GM23338 (cell line): ENCODE measurements at regions not wholly inside any gene's neighbourhood (a gene's known extent, or its start where the extent isn't known, plus 50 kb on each side); places are given as distances from the start of the nearest gene placed in this dataset.
"Not testable (repeated sequence)": the region's sequence is repeated elsewhere in the genome, so short reads cannot be mapped to it uniquely, and the experiment has no call there.

ENCODE experiments used
- EZH2 ChIP-seq: fragments of 200-600 bp; sonication (generic); IDR thresholded peaks from one replicate; pipeline ENCODE4 v1.8.0; 2017; ENCODE audit warnings: antibody characterized with exemption, mild to moderate bottlenecking, low read depth; ENCODE audit not compliant: unreplicated experiment
- EZH2phosphoT487 ChIP-seq: fragments of 200-600 bp; sonication (generic); IDR thresholded peaks from one replicate; pipeline ENCODE4 v1.8.1; 2018; ENCODE audit warnings: antibody characterized with exemption; ENCODE audit not compliant: unreplicated experiment
- POLR2AphosphoS5 ChIP-seq: IDR thresholded peaks from 2 replicates; pipeline ENCODE4 v1.6.1; 2016; ENCODE audit warnings: antibody characterized with exemption, low read depth
- TF ChIP-seq, protein P1 (sequence below), 2 experiments: fragments of 200-600 bp in 1 of 2; sonication (generic) in 1 of 2; conservative IDR thresholded peaks; 2 replicates each; pipeline versions ENCODE4 v1.5.1 to v1.6.1; 2016 to 2017; ENCODE audit warnings: antibody characterized with exemption in 2 of 2, low read depth in 2 of 2, mild to moderate bottlenecking in 2 of 2, moderate library complexity in 1 of 2

DNA sequence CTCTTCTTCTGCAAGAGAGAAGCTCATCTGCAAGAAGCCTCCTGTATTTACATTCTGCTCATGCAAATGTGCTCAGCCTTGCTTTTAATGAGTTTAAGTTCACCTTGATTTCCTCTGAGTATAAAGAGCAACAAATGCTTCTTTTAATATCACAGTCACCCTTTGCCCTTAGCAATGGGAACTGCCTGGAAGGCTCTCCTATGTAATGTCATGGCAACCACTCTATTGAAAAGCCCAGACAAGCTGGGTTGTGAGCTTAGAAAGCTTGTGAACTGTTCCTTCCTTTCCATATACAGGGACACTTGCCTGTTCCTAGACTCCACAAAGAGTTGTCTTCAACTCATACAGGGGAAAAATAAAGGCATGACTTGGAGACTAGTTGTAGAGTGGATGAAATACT lies 208.1 kb downstream of the ATP6V0E2 start:
- not testable (repeated sequence) for TF ChIP-seq EZH2, POLR2AphosphoS5, EZH2phosphoT487
- TF ChIP-seq, protein P1, sequence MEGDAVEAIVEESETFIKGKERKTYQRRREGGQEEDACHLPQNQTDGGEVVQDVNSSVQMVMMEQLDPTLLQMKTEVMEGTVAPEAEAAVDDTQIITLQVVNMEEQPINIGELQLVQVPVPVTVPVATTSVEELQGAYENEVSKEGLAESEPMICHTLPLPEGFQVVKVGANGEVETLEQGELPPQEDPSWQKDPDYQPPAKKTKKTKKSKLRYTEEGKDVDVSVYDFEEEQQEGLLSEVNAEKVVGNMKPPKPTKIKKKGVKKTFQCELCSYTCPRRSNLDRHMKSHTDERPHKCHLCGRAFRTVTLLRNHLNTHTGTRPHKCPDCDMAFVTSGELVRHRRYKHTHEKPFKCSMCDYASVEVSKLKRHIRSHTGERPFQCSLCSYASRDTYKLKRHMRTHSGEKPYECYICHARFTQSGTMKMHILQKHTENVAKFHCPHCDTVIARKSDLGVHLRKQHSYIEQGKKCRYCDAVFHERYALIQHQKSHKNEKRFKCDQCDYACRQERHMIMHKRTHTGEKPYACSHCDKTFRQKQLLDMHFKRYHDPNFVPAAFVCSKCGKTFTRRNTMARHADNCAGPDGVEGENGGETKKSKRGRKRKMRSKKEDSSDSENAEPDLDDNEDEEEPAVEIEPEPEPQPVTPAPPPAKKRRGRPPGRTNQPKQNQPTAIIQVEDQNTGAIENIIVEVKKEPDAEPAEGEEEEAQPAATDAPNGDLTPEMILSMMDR (conservative IDR thresholded peaks at IDR 0.05; ENCODE audit: low read depth in 2 of 2), result not testable (repeated sequence)
